Epithelial cell of proximal tubule (primary cell): ENCODE measurements at regions not wholly inside any gene's neighbourhood (a gene's known extent, or its start where the extent isn't known, plus 50 kb on each side); places are given as distances from the start of the nearest gene placed in this dataset.

Source experiments
- DNase-seq: peaks from one replicate; pipeline ENCODE4 v3.0.0-alpha.2; 2011; ENCODE audit warnings: low read depth
- H3K4me3 ChIP-seq: 2 replicates; pipeline ENCODE4 v1.5.1; 2011; ENCODE audit warnings: low read depth, mild to moderate bottlenecking, low read length
- TF ChIP-seq, protein P1 (sequence below): conservative IDR thresholded peaks from 2 replicates; pipeline ENCODE4 v1.5.1; 2012; ENCODE audit warnings: low read depth, mild to moderate bottlenecking, low read length

- no peak overlapping the region for H3K4me3 ChIP-seq
- TF ChIP-seq, protein P1, sequence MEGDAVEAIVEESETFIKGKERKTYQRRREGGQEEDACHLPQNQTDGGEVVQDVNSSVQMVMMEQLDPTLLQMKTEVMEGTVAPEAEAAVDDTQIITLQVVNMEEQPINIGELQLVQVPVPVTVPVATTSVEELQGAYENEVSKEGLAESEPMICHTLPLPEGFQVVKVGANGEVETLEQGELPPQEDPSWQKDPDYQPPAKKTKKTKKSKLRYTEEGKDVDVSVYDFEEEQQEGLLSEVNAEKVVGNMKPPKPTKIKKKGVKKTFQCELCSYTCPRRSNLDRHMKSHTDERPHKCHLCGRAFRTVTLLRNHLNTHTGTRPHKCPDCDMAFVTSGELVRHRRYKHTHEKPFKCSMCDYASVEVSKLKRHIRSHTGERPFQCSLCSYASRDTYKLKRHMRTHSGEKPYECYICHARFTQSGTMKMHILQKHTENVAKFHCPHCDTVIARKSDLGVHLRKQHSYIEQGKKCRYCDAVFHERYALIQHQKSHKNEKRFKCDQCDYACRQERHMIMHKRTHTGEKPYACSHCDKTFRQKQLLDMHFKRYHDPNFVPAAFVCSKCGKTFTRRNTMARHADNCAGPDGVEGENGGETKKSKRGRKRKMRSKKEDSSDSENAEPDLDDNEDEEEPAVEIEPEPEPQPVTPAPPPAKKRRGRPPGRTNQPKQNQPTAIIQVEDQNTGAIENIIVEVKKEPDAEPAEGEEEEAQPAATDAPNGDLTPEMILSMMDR: no peak
- no peak for DNase-seq
Measured at GRCh38 chr20:19932170-19932667, 84.9 kb upstream of the NAA20 start.

- TF ChIP-seq, protein P1: no peak
- peak overlapping the region; percentile 26 for H3K4me3 ChIP-seq
- DNase-seq: no peak
Measured at GRCh38 chr20:19934792-19935491, 82.2 kb upstream of the NAA20 start.

GRCh38 chr20:19935842-19936241 lies 81.3 kb upstream of the NAA20 start:
- TF ChIP-seq, protein P1: no peak
- no peak for DNase-seq
- H3K4me3 ChIP-seq: no peak overlapping the region

GRCh38 chr20:19936466-19937200 lies 80.5 kb upstream of the NAA20 start:
- TF ChIP-seq, protein P1: no peak
- no peak for DNase-seq
- H3K4me3 ChIP-seq: no peak overlapping the region

- no peak overlapping the region for H3K4me3 ChIP-seq
- TF ChIP-seq, protein P1: no peak
Measured at GRCh38 chr20:19937218-19937617, 79.9 kb upstream of the NAA20 start.

GRCh38 chr20:19937651-19938420 lies 79.3 kb upstream of the NAA20 start:
- TF ChIP-seq, protein P1: no peak
- no peak overlapping the region for H3K4me3 ChIP-seq
- no peak for DNase-seq

More at GRCh38 chr20:19937218-19937617, 79.9 kb upstream of the NAA20 start:
- DNase-seq: no peak
